ENCODE measurements at regions not wholly inside any gene's neighbourhood (a gene's known extent, or its start where the extent isn't known, plus 50 kb on each side); places are given as distances from the start of the nearest gene placed in this dataset.
"Not testable (repeated sequence)": the region's sequence is repeated elsewhere in the genome, so short reads cannot be mapped to it uniquely, and the experiment has no call there.

GRCh38 chr6:58090067-58090466 is 772.6 kb downstream of the PRIM2 start:
- not testable (repeated sequence) for DNase-seq (ENCODE audit: low read depth)

- DNase-seq (ENCODE audit: low read depth) = not testable (repeated sequence)
Observed at GRCh38 chr6:58097251-58097650, 779.8 kb downstream of the PRIM2 start.

GRCh38 chr6:58113960-58114359 is 796.5 kb downstream of the PRIM2 start:
- DNase-seq (ENCODE audit: low read depth) = peak; percentile 35

- DNase-seq (ENCODE audit: low read depth) = not testable (repeated sequence)
Observed at GRCh38 chr6:58117162-58117561, 799.7 kb downstream of the PRIM2 start.

GRCh38 chr6:58121616-58122015 is 804.2 kb downstream of the PRIM2 start:
- DNase-seq (ENCODE audit: low read depth) = not testable (repeated sequence)

- not testable (repeated sequence) for DNase-seq (ENCODE audit: low read depth)
Observed at GRCh38 chr6:58123770-58124169, 806.3 kb downstream of the PRIM2 start.

GRCh38 chr6:58128549-58128948 is 811.1 kb downstream of the PRIM2 start:
- DNase-seq (ENCODE audit: low read depth) = not testable (repeated sequence)

GRCh38 chr6:58129098-58129497 is 811.7 kb downstream of the PRIM2 start:
- DNase-seq (ENCODE audit: low read depth) = not testable (repeated sequence)

- not testable (repeated sequence) for DNase-seq (ENCODE audit: low read depth)
Observed at GRCh38 chr6:58139746-58140145, 822.3 kb downstream of the PRIM2 start.

GRCh38 chr6:58171025-58171424 is 853.6 kb downstream of the PRIM2 start:
- DNase-seq (ENCODE audit: low read depth) = not testable (repeated sequence)

- DNase-seq (ENCODE audit: low read depth) = not testable (repeated sequence)
Observed at GRCh38 chr6:58181557-58182065, 864.2 kb downstream of the PRIM2 start.

- not testable (repeated sequence) for DNase-seq (ENCODE audit: low read depth)
Observed at GRCh38 chr6:58185300-58185699, 867.9 kb downstream of the PRIM2 start.

- peak; percentile 93 for DNase-seq (ENCODE audit: low read depth)
Observed at GRCh38 chr6:58193209-58193608, 875.8 kb downstream of the PRIM2 start.

- DNase-seq (ENCODE audit: low read depth) = peak; percentile 33
Observed at GRCh38 chr6:58198301-58198700, 880.9 kb downstream of the PRIM2 start.

GRCh38 chr6:58237124-58237523 is 919.7 kb downstream of the PRIM2 start:
- peak; percentile 2 for DNase-seq (ENCODE audit: low read depth)

GRCh38 chr6:58238421-58238820 is 921.0 kb downstream of the PRIM2 start:
- not testable (repeated sequence) for DNase-seq (ENCODE audit: low read depth)

- not testable (repeated sequence) for DNase-seq (ENCODE audit: low read depth)
Observed at GRCh38 chr6:58257625-58258024, 940.2 kb downstream of the PRIM2 start.

- peak; percentile 52 for DNase-seq (ENCODE audit: low read depth)
Observed at GRCh38 chr6:58290177-58290576, 972.7 kb downstream of the PRIM2 start.

GRCh38 chr6:58291319-58291718 is 973.9 kb downstream of the PRIM2 start:
- DNase-seq (ENCODE audit: low read depth) = peak; percentile 39

- DNase-seq (ENCODE audit: low read depth) = not testable (repeated sequence)
Observed at GRCh38 chr6:58307901-58308300, 990.5 kb downstream of the PRIM2 start.

GRCh38 chr6:58332108-58332507 is 1014.7 kb downstream of the PRIM2 start:
- DNase-seq (ENCODE audit: low read depth) = not testable (repeated sequence)

GRCh38 chr6:58342287-58342686 is 1024.9 kb downstream of the PRIM2 start:
- DNase-seq (ENCODE audit: low read depth) = not testable (repeated sequence)

GRCh38 chr6:58347534-58347933 is 1030.1 kb downstream of the PRIM2 start:
- peak; percentile 39 for DNase-seq (ENCODE audit: low read depth)

- DNase-seq (ENCODE audit: low read depth) = peak; percentile 73
Observed at GRCh38 chr6:58351619-58352018, 1034.2 kb downstream of the PRIM2 start.

Data from M059J (cell line).